OCI-M2 (cell line): ENCODE measurements at regions not wholly inside any gene's neighbourhood (a gene's known extent, or its start where the extent isn't known, plus 50 kb on each side); places are given as distances from the start of the nearest gene placed in this dataset.

Source experiments
- DNase-seq: peaks from one replicate; lab custom pipeline; 2025; ENCODE audit not compliant: unreplicated experiment; lab: John Stamatoyannopoulos, UW

- DNase-seq, result no peak
Observed at GRCh38 chr1:239436286-239436685, 49.9 kb downstream of the CHRM3 start.

- DNase-seq, result no peak
Observed at GRCh38 chr1:239437822-239438221, 51.5 kb downstream of the CHRM3 start.

- no peak for DNase-seq
Observed at GRCh38 chr1:239438891-239439290, 52.5 kb downstream of the CHRM3 start.

- DNase-seq, result no peak
Observed at GRCh38 chr1:239443361-239443760, 57.0 kb downstream of the CHRM3 start.

- DNase-seq, result no peak
Observed at GRCh38 chr1:239446611-239447010, 60.2 kb downstream of the CHRM3 start.

GRCh38 chr1:239448911-239449310, 62.5 kb downstream of the CHRM3 start:
- no peak for DNase-seq

- no peak for DNase-seq
Observed at GRCh38 chr1:239455743-239456142, 69.4 kb downstream of the CHRM3 start.

- DNase-seq, result no peak
Observed at GRCh38 chr1:239456788-239457187, 70.4 kb downstream of the CHRM3 start.

GRCh38 chr1:239457491-239458143, 71.2 kb downstream of the CHRM3 start:
- DNase-seq, result no peak

- no peak for DNase-seq
Observed at GRCh38 chr1:239458144-239458500, 71.8 kb downstream of the CHRM3 start.

- no peak for DNase-seq
Observed at GRCh38 chr1:239467730-239468129, 81.4 kb downstream of the CHRM3 start.

- DNase-seq, result no peak
Observed at GRCh38 chr1:239478069-239478468, 91.7 kb downstream of the CHRM3 start.

GRCh38 chr1:239483391-239483790, 97.0 kb downstream of the CHRM3 start:
- no peak for DNase-seq

GRCh38 chr1:239493811-239494414, 107.5 kb downstream of the CHRM3 start:
- no peak for DNase-seq

GRCh38 chr1:239505094-239505493, 118.7 kb downstream of the CHRM3 start:
- DNase-seq, result no peak

GRCh38 chr1:239507826-239508225, 121.5 kb downstream of the CHRM3 start:
- no peak for DNase-seq

- no peak for DNase-seq
Observed at GRCh38 chr1:239511875-239512274, 125.5 kb downstream of the CHRM3 start.

- no peak for DNase-seq
Observed at GRCh38 chr1:239516579-239516978, 130.2 kb downstream of the CHRM3 start.

- DNase-seq, result no peak
Observed at GRCh38 chr1:239526391-239526790, 140.0 kb downstream of the CHRM3 start.

- no peak for DNase-seq
Observed at GRCh38 chr1:239527051-239527693, 140.8 kb downstream of the CHRM3 start.

- DNase-seq, result no peak
Observed at GRCh38 chr1:239536165-239536849, 149.9 kb downstream of the CHRM3 start.

GRCh38 chr1:239537795-239538194, 151.4 kb downstream of the CHRM3 start:
- no peak for DNase-seq
